ENCODE measurements at regions not wholly inside any gene's neighbourhood (a gene's known extent, or its start where the extent isn't known, plus 50 kb on each side); places are given as distances from the start of the nearest gene placed in this dataset.
A peak's percentile ranks its signal among the peaks of the same experiment; 100 is the strongest.

DNA sequence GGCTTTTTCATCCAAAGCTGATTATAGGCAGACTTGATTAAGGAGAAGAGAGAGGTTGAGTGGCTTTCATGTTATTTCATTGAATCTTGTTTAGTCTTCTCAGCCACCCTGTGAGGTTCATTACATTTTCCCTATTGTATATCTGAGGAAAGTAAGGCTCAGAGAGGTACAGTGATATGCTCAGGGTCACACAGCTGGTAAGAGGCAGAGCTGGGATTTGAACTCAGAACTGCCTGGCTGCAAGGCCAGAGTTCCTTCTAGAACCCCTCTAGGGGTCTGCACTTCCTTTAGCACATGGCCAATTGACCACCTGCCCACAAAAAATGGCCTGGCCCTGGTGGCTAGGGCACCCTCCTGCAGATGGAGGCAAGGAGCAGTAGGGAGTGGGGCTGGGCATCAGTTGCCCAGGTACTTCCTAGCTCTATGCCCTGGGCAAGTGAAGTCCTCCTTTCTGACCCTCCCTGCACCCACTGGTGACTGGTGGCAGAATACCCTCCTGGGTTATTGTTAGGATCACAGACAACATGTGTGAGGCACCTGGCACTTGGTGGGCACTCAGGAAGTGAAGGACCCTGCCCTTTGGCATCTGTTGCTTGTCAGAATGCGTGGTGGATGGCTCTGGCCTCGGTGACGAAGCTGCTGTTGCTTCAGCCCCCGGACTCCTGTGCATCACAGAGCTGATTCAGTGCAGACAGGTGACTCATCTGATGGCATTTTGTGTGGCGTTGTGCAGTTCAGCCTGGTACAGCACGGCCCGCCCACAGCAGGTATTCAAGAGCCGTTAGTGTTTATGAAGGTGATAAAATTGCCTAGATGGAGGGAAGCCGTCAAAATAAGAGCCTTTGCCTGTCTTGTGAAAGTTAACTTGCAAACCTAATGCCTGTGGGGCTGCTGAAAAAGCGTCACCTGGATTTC lies 115.8 kb downstream of the SLC25A47 start:
- no peak for DNase-seq (ENCODE audit: low read depth)

GRCh38 chr14:100439781-100440180 lies 116.6 kb downstream of the SLC25A47 start:
- DNase-seq (ENCODE audit: low read depth), result no peak

- peak; percentile 29 for DNase-seq (ENCODE audit: low read depth)
These were observed 117.1 kb downstream of the SLC25A47 start for GRCh38 chr14:100440207-100440631.

DNA sequence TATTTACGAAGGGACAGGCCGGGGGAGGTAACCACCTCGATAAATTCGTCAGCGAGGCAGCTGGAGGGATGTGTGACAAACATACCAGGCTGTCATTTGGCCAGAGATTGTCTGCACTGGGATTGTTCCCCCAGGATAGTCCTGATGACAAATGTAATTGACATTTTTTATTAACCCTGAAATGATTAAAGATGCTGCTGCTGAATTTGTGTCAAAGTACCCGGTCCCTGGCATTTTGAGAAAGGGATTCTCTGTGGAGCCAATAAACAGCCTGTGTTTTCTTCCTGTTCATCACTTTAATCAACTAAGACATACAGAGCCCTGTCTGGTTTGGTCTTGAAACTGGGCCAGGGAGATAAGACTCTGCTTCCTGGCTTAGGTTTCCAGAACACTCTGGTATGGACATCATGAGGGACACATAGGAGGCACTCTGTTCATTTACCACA lies 117.6 kb downstream of the SLC25A47 start:
- DNase-seq (ENCODE audit: low read depth), result no peak

GRCh38 chr14:100441271-100441947 lies 118.3 kb downstream of the SLC25A47 start:
- DNase-seq (ENCODE audit: low read depth), result no peak

- no peak for DNase-seq (ENCODE audit: low read depth)
These were observed 118.9 kb downstream of the SLC25A47 start for GRCh38 chr14:100442036-100442435.

GRCh38 chr14:100442498-100443490 lies 119.7 kb downstream of the SLC25A47 start:
- no peak for DNase-seq (ENCODE audit: low read depth)

DNA sequence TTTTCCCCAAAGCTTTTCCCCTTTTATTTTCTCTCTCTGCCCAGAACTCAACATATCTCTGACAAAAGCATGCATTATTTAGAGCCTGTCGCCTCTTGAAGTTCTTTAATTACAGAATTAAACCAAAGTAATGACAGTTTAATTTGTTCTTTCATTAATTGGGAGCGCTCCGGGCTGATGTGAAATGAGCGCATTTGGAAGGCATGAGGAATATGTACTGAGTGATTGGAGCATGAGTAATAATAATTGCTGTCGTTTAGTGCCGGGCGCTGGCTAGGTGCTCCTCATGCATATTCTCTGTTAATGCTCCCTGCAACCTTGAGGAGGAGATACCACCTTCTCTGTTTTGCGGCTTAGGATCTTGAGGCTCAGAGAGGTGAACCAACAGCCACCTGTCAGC lies 120.5 kb downstream of the SLC25A47 start:
- no peak for DNase-seq (ENCODE audit: low read depth)

DNA sequence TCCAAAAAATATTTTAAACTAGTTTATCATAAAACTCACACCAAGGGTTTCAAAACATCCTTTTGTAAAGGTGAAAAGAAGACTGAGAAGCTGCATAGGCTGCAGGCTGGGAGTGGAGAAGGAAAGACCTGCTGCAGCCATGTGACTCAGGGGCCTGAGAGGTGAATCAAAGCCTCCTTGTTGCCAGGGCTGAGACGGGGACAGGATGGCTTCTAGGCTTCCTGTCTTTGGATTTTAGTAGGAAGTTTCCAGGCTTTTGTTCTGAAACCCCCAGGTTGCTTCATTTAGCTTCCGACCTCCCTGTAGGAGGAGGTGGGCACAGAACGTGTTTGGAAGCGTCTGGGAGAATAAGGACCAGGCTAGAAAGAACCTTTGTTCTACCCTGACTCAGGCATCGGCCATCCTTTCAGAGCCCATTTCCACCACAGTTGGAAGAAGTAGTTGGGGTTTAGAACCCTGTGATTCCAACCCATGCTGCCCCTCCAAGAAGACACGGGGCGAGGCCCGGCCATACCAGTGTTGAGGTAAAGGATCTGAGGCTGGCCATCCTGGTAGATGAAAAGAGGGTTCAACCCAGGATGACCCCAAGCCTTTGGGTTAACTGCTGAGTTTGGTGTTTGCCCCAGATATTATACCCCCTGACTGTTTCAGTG lies 122.4 kb downstream of the SLC25A47 start:
- DNase-seq (ENCODE audit: low read depth), result no peak

DNA sequence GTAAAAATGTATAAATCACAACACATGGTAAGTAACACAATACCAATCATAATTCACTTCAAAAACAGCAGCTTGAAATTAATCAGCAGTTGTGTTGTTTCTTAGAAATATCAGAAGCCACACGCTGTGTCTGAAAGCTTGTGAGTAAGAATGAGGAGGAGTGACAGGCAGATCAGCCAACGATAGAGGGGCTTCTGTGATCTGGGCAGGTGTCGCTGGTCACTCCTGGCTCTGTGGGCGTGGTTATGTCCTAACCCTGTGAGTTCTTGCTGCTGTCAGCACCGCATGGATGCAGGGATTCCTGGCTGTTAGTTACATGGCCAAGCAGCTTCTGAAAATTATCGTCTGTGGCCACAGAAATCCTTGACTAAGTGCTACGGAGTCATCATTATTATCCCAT lies 123.4 kb downstream of the SLC25A47 start:
- DNase-seq (ENCODE audit: low read depth), result no peak

DNA sequence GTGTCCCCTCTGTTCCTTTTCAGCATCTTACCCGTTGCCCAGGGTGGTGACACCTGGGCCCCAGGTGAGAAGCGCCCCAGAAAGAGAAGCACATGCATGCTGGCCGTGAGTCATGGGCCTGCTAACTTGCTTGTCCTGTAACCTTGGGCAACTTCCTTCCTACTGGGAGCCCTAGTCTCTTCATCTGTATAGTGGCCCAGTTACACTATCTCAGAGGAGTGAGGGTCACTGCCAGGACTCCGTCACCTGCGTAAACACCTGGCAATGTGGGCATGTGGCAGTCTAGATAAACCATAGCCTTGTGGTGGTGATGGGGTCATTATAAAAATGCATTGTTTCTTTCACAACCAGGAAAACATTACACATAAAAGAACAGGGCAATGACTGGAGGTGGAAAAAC lies 125.2 kb downstream of the SLC25A47 start:
- DNase-seq (ENCODE audit: low read depth), result no peak

- no peak for DNase-seq (ENCODE audit: low read depth)
These were observed 126.3 kb downstream of the SLC25A47 start for GRCh38 chr14:100449225-100449987.

DNA sequence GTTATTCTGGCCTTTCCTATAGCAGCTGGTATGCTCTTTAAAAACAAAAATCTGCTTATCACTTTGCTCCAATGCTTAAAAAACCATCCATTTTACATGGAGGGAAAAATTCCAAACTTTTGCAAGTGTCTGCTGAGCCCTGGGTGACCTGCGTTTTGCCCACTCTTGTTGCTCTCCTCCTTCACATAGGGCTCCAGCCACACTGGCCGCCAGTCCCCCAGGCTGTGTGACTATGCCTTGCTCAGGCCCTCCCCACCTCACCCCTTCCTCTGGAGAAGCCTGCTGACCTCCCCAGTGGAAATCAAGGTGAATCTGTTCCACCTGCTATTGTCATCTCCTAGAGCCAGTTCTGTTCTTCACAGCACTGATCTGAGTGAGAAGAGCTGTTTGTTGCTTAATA lies 126.9 kb downstream of the SLC25A47 start:
- DNase-seq (ENCODE audit: low read depth), result no peak

GRCh38 chr14:100450736-100451135 lies 127.6 kb downstream of the SLC25A47 start:
- no peak for DNase-seq (ENCODE audit: low read depth)

DNA sequence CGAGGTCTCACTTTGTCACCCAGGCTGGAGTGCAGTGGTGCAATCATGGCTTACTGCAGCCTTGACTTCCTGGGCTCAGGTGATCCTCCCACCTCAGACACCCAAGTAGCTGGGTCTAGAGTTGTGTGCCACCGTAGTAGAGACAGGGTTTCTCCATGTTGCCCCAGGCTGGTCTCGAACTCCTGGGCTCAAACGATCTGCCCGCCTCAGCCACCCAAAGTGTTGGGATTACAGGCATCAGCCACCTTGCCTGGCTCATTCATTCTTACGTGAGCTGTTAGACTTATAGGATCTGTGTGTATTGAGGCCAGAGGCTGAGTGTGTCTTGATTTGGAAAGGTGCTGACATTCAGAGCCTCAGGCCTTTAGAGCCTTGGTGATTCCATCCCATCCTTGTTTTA lies 128.1 kb downstream of the SLC25A47 start:
- DNase-seq (ENCODE audit: low read depth), result no peak

- DNase-seq (ENCODE audit: low read depth), result no peak
These were observed 130.8 kb downstream of the SLC25A47 start for GRCh38 chr14:100453930-100454329.

GRCh38 chr14:100454437-100454836 lies 131.3 kb downstream of the SLC25A47 start:
- DNase-seq (ENCODE audit: low read depth), result no peak

GRCh38 chr14:100463937-100464336 lies 123.3 kb downstream of the BEGAIN start:
- no peak for DNase-seq (ENCODE audit: low read depth)

DNA sequence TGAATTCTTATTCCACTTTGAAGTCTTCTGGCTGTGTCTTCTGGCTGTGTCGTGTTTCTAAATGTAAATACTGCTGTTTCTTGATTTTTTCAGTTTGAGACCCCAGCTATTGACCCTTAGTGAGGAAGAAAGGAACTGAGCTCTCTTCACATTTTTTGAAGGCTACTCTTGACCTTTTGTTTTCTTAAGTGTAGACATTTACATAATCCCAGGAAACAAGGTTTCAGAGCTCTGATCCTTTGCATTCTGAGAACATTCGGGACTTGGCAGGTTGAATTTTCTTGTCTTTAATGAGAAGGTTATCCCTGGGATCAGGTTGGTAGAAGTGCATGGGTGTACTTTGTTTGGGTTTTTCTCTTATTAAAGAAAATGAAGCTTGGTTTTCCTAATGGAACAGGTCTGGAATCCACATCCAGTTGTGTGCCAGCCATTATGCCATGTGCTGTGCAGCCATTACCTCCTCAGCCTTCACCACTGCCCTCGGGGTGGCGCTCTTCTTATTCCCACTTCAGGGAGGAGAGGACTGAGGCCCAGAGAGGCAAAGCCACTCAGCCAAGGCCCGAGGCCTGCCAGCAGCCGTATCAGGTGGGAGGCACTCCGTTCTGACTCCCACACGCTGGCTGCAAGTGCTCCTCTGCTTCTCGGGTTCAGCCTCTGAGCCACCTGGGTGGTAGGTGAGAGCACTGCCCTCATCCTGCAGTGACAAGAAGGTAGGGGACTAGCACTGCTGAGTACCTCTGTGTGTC lies 120.9 kb downstream of the BEGAIN start:
- DNase-seq (ENCODE audit: low read depth), result no peak

Data from activated T-cell treated with anti-CD3 and anti-CD28 coated beads for 1 hour (primary cell).